Pancreas (tissue), 10 donors: ENCODE measurements at regions not wholly inside any gene's neighbourhood (a gene's known extent, or its start where the extent isn't known, plus 50 kb on each side); places are given as distances from the start of the nearest gene placed in this dataset.
A peak's percentile ranks its signal among the peaks of the same experiment; 100 is the strongest.

Experiments used
- ATAC-seq, 4 donors: fragments of 200-7000 bp; cut with Tn5 transposase; one replicate each; pipeline versions ENCODE4 v1.8.0 to v1.9.1; 2020; ENCODE audit warnings: mild to moderate bottlenecking in 4 of 4, moderate library complexity in 4 of 4
- DNase-seq, 6 donors: peaks; one replicate each; pipeline ENCODE4 v3.0.0-alpha.2; 2020
- FAIRE-seq: peaks from 2 replicates; lab custom pipeline; 2012; peaks lifted over from hg19 to GRCh38; lab: Jason Lieb, UNC
- H3K27ac ChIP-seq, 4 donors: fragments of 200-600 bp; sonication (generic); 1 replicate in 3 of 4; 2 replicates in 1 of 4; pipeline versions ENCODE4 v1.5.0 to v1.8.0; 2020
- H3K27me3 ChIP-seq, 4 donors: fragments of 200-600 bp; one replicate each; pipeline ENCODE4 v1.8.0; 2021
- H3K36me3 ChIP-seq, 3 donors: fragments of 200-600 bp; sonication (generic) in 1 of 3; one replicate each; pipeline versions ENCODE4 v1.5.0 to v1.8.0; 2020 to 2021
- H3K4me1 ChIP-seq, 3 donors: fragments of 200-600 bp; one replicate each; pipeline ENCODE4 v1.8.0; 2021
- H3K4me3 ChIP-seq, 4 donors: fragments of 200-600 bp; sonication (generic) in 2 of 4; one replicate each; pipeline versions ENCODE4 v1.5.0 to v1.8.0; 2020 to 2021
- H3K9me3 ChIP-seq, 4 donors: fragments of 200-600 bp; one replicate each; pipeline ENCODE4 v1.8.0; 2021
- CTCF ChIP-seq, 4 donors: fragments of 200-600 bp; sonication (generic) in 3 of 4; IDR thresholded peaks; one replicate each; pipeline versions ENCODE4 v1.5.0 to v1.8.0; 2021; ENCODE audit warnings: antibody characterized with exemption in 4 of 4
- WGBS, 2 donors: extraction: QIAGEN DNeasy Blood & Tissue Kit; methylation state at CpG; one replicate each; pipeline ENCODE4 v1.1.7; 2013; 5-methylcytosine and 5-hydroxymethylcytosine counted together
- intact Hi-C, 3 donors: fragments of 100-400 bp; cut with DNase I; formaldehyde crosslinking; loops; one replicate each; pipeline versions ENCODE4 v1.11.1 to v1.14.2; 2022
- donor health status: healthy with polysubstance abuse.
- donor health status: DM: no; HTN: no; CAD: no; lungs with moderate emphysema.
- donor health status: DM: no; HTN: no; CAD: no.
- donor health status: control.
- donor health status: control.
- donor health status: Bipolar disorder and iron deficiency.
- donor health status: DM: yes; HTN: yes; CAD: no.
- donor health status: DM: no; HTN: no; CAD: no.
- donor health status: DM: no; HTN: no; CAD: no.
- donor health status: DM: yes; HTN: yes; CAD: no.

- Histone ChIP-seq H3K4me3 (no peak overlapping the region), H3K27ac (no peak overlapping the region), H3K9me3 (no peaks in the 10 kb centered on the region), H3K27me3 (no peaks in the 10 kb centered on the region), H3K4me1 (no peaks in the 10 kb centered on the region), H3K36me3 (no peaks in the 10 kb centered on the region)
- no peak for TF ChIP-seq CTCF (IDR thresholded peaks at IDR 0.05)
- no peak for FAIRE-seq
- WGBS, 2 donors = 79 to 90% methylated on average over 3 of the region's 3 CpGs
- DNase-seq = no peak
- ATAC-seq = no peak
- intact Hi-C loops = no loop called here
These were observed 101.4 kb upstream of the NCAM1 start for GRCh38 chr11:112859787-112860186.

GRCh38 chr11:112861356-112861755 is 99.9 kb upstream of the NCAM1 start:
- no peaks in the 10 kb centered on the region for H3K4me1 ChIP-seq
- H3K27ac ChIP-seq = no peak overlapping the region
- H3K36me3 ChIP-seq = no peaks in the 10 kb centered on the region
- FAIRE-seq (peak; percentile 23), DNase-seq (no peak), ATAC-seq (no peak)
- H3K9me3 ChIP-seq = no peaks in the 10 kb centered on the region
- H3K27me3 ChIP-seq = no peaks in the 10 kb centered on the region
- intact Hi-C loops = no loop called here
- no peak overlapping the region for H3K4me3 ChIP-seq
- no peak for TF ChIP-seq CTCF (IDR thresholded peaks at IDR 0.05)

GRCh38 chr11:112863305-112863704 is 97.9 kb upstream of the NCAM1 start:
- no peak for ATAC-seq
- no peak overlapping the region for H3K4me3 ChIP-seq
- no peaks in the 10 kb centered on the region for H3K4me1 ChIP-seq
- no peak for FAIRE-seq
- 34 to 68% methylated on average over 1 of the region's 1 CpG for WGBS, 2 donors
- TF ChIP-seq CTCF (IDR thresholded peaks at IDR 0.05) = no peak
- no peak for DNase-seq
- H3K36me3 ChIP-seq = no peaks in the 10 kb centered on the region
- no peaks in the 10 kb centered on the region for H3K27me3 ChIP-seq
- H3K27ac ChIP-seq = no peak overlapping the region
- intact Hi-C loops = no loop called here
- no peaks in the 10 kb centered on the region for H3K9me3 ChIP-seq

- no peak overlapping the region for H3K4me3 ChIP-seq
- DNase-seq = no peak
- intact Hi-C loops = no loop called here
- H3K36me3 ChIP-seq = no peaks in the 10 kb centered on the region
- no peak for TF ChIP-seq CTCF (IDR thresholded peaks at IDR 0.05)
- H3K4me1 ChIP-seq = no peaks in the 10 kb centered on the region
- 72 to 73% methylated on average over 9 of the region's 9 CpGs for WGBS, 2 donors
- no peak for ATAC-seq
- FAIRE-seq = no peak
- no peak overlapping the region for H3K27ac ChIP-seq
- no peaks in the 10 kb centered on the region for H3K27me3 ChIP-seq
- no peaks in the 10 kb centered on the region for H3K9me3 ChIP-seq
These were observed 96.5 kb upstream of the NCAM1 start for GRCh38 chr11:112864672-112865071.

GRCh38 chr11:112871909-112872500 is 89.2 kb upstream of the NCAM1 start:
- H3K36me3 ChIP-seq = no peaks in the 10 kb centered on the region
- no peak overlapping the region for H3K4me3 ChIP-seq
- WGBS, 2 donors = 24 to 34% methylated on average over 7 of the region's 7 CpGs
- TF ChIP-seq CTCF (IDR thresholded peaks at IDR 0.05) = no peak
- FAIRE-seq = no peak
- DNase-seq = no peak
- intact Hi-C loops = no loop called here
- H3K27me3 ChIP-seq = no peaks in the 10 kb centered on the region
- H3K27ac ChIP-seq = no peak overlapping the region
- H3K4me1 ChIP-seq = no peaks in the 10 kb centered on the region
- no peaks in the 10 kb centered on the region for H3K9me3 ChIP-seq
- no peak for ATAC-seq
